HL-60 (cell line): ENCODE measurements at regions not wholly inside any gene's neighbourhood (a gene's known extent, or its start where the extent isn't known, plus 50 kb on each side); places are given as distances from the start of the nearest gene placed in this dataset.

Experiments
- DNase-seq, 2 experiments: peaks; one replicate each; pipeline ENCODE4 v3.0.0-alpha.2; 2010 to 2020; ENCODE audit warnings: low read depth in 1 of 2, low spot score in 1 of 2
- H3K27ac ChIP-seq: fragments of 250-450 bp; sonication (Bioruptor Pico); replicated peaks from 2 replicates; pipeline ENCODE4 v1.5.1; 2020; ENCODE audit warnings: mild to moderate bottlenecking, moderate library complexity
- H3K27me3 ChIP-seq: fragments of 250-450 bp; sonication (Bioruptor Pico); 2 replicates; pipeline ENCODE4 v1.5.1; 2021; ENCODE audit warnings: mild to moderate bottlenecking, moderate library complexity; ENCODE audit not compliant: insufficient read depth, poor library complexity, severe bottlenecking
- H3K4me3 ChIP-seq: replicated peaks from 2 replicates; pipeline ENCODE4 v1.5.1; 2011; ENCODE audit warnings: mild to moderate bottlenecking, control low read depth, low read length; ENCODE audit not compliant: insufficient read depth
- GABPA ChIP-seq: IDR thresholded peaks from 2 replicates; pipeline ENCODE4 v1.6.1; 2012; ENCODE audit warnings: low read depth
- POLR2AphosphoS5 ChIP-seq: IDR thresholded peaks from 2 replicates; pipeline ENCODE4 v1.6.1; 2012; ENCODE audit warnings: low read depth
- SPI1 ChIP-seq: IDR thresholded peaks from 2 replicates; pipeline ENCODE4 v1.6.1; 2012; ENCODE audit warnings: low read depth, mild to moderate bottlenecking, borderline replicate concordance
- TF ChIP-seq, protein P1 (sequence below): IDR thresholded peaks from 2 replicates; pipeline ENCODE4 v1.6.1; 2012; ENCODE audit warnings: low read depth; ENCODE audit not compliant: insufficient replicate concordance
- TF ChIP-seq, protein P2 (sequence below): IDR thresholded peaks from one replicate; pipeline ENCODE4 v1.5.1; 2011; ENCODE audit warnings: low read length, control low read depth, inconsistent platforms; ENCODE audit not compliant: insufficient read depth

DNA sequence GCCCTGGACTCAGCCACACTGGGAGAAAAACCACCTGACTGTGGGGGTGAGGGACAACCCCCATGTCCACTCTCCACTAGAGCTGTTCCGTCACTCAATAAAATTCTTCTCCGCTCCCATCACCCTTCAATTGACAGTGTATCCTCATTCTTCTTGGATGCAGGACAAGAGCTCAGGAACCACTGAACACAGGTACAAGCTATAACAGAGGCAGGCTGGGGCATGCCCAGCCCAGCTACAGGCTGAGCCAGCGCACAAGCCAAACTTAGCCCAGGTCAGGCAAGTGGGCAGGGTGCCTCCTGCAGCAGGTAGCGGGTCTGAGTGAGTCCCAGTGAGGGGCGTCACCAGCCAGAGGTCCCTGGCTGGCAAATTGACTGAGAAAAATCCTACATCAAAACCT, 183.4 kb downstream of the HINT1 start:
- TF ChIP-seq, protein P1, sequence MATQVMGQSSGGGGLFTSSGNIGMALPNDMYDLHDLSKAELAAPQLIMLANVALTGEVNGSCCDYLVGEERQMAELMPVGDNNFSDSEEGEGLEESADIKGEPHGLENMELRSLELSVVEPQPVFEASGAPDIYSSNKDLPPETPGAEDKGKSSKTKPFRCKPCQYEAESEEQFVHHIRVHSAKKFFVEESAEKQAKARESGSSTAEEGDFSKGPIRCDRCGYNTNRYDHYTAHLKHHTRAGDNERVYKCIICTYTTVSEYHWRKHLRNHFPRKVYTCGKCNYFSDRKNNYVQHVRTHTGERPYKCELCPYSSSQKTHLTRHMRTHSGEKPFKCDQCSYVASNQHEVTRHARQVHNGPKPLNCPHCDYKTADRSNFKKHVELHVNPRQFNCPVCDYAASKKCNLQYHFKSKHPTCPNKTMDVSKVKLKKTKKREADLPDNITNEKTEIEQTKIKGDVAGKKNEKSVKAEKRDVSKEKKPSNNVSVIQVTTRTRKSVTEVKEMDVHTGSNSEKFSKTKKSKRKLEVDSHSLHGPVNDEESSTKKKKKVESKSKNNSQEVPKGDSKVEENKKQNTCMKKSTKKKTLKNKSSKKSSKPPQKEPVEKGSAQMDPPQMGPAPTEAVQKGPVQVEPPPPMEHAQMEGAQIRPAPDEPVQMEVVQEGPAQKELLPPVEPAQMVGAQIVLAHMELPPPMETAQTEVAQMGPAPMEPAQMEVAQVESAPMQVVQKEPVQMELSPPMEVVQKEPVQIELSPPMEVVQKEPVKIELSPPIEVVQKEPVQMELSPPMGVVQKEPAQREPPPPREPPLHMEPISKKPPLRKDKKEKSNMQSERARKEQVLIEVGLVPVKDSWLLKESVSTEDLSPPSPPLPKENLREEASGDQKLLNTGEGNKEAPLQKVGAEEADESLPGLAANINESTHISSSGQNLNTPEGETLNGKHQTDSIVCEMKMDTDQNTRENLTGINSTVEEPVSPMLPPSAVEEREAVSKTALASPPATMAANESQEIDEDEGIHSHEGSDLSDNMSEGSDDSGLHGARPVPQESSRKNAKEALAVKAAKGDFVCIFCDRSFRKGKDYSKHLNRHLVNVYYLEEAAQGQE, result no peak
- TF ChIP-seq GABPA, result no peak
- no peak for TF ChIP-seq POLR2AphosphoS5
- Histone ChIP-seq H3K27ac (no peak overlapping the region), H3K4me3 (no peak overlapping the region), H3K27me3 (no peaks in the 10 kb centered on the region)
- DNase-seq, result no peak

DNA sequence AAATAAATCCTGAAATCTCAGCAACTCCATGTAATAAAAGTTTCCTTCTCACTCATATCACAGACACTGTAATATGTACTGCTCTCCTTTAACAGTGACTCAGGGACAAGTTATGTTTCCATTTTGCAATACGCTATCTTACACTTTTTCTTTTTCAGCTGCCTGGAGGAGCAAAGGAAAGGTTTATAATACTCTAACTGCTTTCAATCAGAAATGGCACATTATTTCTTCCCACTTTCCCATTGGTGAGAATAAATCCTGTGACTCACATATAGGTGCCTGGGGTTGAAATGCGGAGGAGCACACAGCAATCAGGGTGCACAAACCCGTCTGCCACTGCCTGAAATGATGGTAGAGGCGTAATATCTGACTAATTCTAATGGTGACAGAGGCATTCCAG, 186.6 kb downstream of the HINT1 start:
- no peak for TF ChIP-seq GABPA
- TF ChIP-seq, protein P2, sequence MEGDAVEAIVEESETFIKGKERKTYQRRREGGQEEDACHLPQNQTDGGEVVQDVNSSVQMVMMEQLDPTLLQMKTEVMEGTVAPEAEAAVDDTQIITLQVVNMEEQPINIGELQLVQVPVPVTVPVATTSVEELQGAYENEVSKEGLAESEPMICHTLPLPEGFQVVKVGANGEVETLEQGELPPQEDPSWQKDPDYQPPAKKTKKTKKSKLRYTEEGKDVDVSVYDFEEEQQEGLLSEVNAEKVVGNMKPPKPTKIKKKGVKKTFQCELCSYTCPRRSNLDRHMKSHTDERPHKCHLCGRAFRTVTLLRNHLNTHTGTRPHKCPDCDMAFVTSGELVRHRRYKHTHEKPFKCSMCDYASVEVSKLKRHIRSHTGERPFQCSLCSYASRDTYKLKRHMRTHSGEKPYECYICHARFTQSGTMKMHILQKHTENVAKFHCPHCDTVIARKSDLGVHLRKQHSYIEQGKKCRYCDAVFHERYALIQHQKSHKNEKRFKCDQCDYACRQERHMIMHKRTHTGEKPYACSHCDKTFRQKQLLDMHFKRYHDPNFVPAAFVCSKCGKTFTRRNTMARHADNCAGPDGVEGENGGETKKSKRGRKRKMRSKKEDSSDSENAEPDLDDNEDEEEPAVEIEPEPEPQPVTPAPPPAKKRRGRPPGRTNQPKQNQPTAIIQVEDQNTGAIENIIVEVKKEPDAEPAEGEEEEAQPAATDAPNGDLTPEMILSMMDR, result no peak
- TF ChIP-seq, protein P1, result no peak
- TF ChIP-seq SPI1, result no peak
- no peak for TF ChIP-seq POLR2AphosphoS5
- no peak overlapping the region for H3K27ac ChIP-seq
- no peak overlapping the region for H3K4me3 ChIP-seq
- no peak for DNase-seq
- no peaks in the 10 kb centered on the region for H3K27me3 ChIP-seq

DNA sequence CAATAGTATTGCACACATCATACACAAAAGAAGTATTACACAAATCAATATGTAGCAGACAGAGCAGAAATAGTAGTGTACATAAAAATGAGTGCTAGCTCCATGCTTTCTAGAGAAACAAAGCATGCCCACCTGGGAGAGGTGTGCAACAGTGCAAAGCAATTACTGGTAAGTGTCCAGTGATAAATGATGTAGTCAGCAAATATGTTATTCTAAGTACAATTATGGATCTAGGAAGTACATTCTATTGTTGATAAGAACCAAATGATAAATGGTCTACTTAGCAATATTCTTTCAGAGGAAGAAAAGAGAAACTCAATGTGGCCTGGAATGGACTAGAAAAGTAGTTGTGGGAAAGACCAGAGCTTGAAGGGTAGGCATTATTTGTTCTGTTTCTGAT, 188.6 kb downstream of the HINT1 start:
- no peak overlapping the region for H3K27ac ChIP-seq
- H3K27me3 ChIP-seq, result no peaks in the 10 kb centered on the region
- no peak overlapping the region for H3K4me3 ChIP-seq
- TF ChIP-seq, protein P2, result no peak
- no peak for TF ChIP-seq GABPA
- TF ChIP-seq SPI1, result no peak
- no peak for DNase-seq

DNA sequence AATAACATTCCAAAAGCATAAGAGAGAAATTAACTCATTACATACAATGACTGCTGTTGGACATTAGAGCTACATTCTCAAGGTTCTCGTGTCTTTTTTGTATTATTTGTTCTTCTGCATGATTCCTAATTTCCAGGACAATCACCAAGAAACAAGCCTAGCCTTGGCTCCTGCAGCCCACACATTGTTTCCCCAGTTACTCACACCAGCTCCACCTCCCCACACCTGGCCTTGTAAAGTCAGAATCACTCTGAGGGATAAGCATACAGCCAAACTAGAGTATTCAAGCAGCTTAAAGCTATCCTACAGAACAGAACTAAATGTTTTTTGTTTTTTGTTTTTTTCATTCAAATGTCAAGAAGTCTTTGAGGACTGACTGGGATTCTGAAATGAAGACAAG, 189.2 kb downstream of the HINT1 start:
- no peak for DNase-seq
- Histone ChIP-seq H3K27ac (no peak overlapping the region), H3K27me3 (no peaks in the 10 kb centered on the region), H3K4me3 (no peak overlapping the region)
- TF ChIP-seq, protein P2, result no peak
- TF ChIP-seq, protein P1, result no peak
- TF ChIP-seq POLR2AphosphoS5, result no peak
- no peak for TF ChIP-seq SPI1
- no peak for TF ChIP-seq GABPA
